H1 (cell line): ENCODE measurements at regions not wholly inside any gene's neighbourhood (a gene's known extent, or its start where the extent isn't known, plus 50 kb on each side); places are given as distances from the start of the nearest gene placed in this dataset.

Experiments used
- CHD1 ChIP-seq: IDR thresholded peaks from 2 replicates; pipeline ENCODE4 v1.6.1; 2012; ENCODE audit warnings: low read depth, low read length, improper control_type of control experiment
- CREB1 ChIP-seq: IDR thresholded peaks from 2 replicates; pipeline ENCODE4 v1.6.1; 2012; ENCODE audit warnings: inconsistent platforms
- E2F6 ChIP-seq: IDR thresholded peaks from 2 replicates; pipeline ENCODE4 v1.6.1; 2012; ENCODE audit warnings: inconsistent platforms
- GABPA ChIP-seq: IDR thresholded peaks from 2 replicates; pipeline ENCODE4 v1.6.1; 2011; ENCODE audit warnings: mild to moderate bottlenecking, low read length, moderate library complexity, borderline replicate concordance; ENCODE audit not compliant: insufficient read depth
- SIRT6 ChIP-seq: IDR thresholded peaks from one replicate; pipeline ENCODE4 v1.7.1; 2012; ENCODE audit warnings: low read length, inconsistent platforms
- SUZ12 ChIP-seq: fragments of 200-600 bp; sonication (generic); IDR thresholded peaks from 2 replicates; pipeline ENCODE4 v1.6.1; 2012; ENCODE audit warnings: mild to moderate bottlenecking, inconsistent platforms, low read length, moderate library complexity, mixed read lengths
- TAF7 ChIP-seq: optimal IDR thresholded peaks from 2 replicates; pipeline ENCODE3; 2011; ENCODE audit warnings: low read depth, mild to moderate bottlenecking, inconsistent platforms, low read length, moderate library complexity, borderline replicate concordance

DNA sequence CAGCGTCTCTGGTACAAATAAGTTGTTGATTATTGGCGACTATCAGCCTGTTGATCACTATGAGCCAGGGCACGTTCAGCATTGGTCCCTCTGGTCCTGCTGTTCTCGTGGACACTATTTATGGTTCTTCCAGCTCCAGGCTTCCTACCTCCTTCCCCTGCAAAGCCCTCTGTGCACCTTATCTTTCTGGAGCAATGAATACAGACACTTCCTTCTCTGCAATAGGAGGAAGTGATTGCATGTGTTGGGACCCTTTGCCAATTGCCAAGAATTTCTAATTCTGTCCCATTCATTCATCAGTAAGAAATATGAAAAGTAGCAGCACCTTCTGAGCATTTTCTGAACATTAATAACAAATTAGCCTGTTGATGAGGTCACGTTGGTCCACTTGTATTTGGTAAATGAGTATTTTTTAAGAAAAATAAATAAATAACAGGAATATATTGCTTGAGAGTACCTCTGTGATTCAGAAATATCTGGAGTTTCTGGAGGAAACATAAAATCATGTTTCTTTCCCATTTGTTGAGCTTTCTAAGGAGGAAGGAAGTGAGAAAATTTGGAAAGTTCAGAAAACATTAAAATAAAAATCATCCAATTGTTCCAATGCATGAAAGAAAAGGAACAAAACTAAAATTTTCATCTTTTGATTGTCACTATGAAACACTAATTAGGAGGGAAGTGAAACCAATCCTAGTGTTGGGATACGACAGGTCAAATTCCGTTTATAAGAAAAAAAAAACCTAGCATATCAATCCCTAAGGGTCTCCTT, 259.1 kb upstream of the KLF6 start (continued):
- TF ChIP-seq GABPA, result no peak
- TF ChIP-seq E2F6, result no peak
- no peak for TF ChIP-seq CHD1
- TF ChIP-seq CREB1, result no peak
- no peak for TF ChIP-seq SUZ12
- TF ChIP-seq SIRT6, result no peak
- TF ChIP-seq TAF7, result no peak
